AG09319 (cell line): ENCODE measurements at regions not wholly inside any gene's neighbourhood (a gene's known extent, or its start where the extent isn't known, plus 50 kb on each side); places are given as distances from the start of the nearest gene placed in this dataset.

ENCODE experiments used
- DNase-seq: peaks from one replicate; pipeline ENCODE4 v3.0.0-alpha.2; 2010; ENCODE audit warnings: low read depth; ENCODE audit errors: extremely low read depth
- CTCF ChIP-seq: IDR thresholded peaks from 2 replicates; pipeline ENCODE4 v1.5.1; 2011; ENCODE audit warnings: low read depth, mild to moderate bottlenecking, inconsistent platforms, low read length, moderate library complexity

- DNase-seq, result no peak
- TF ChIP-seq CTCF, result no peak
Measured at GRCh38 chr4:113826421-113826820, 64.9 kb upstream of the CAMK2D start.

GRCh38 chr4:113825272-113825671 is 63.7 kb upstream of the CAMK2D start:
- no peak for DNase-seq
- no peak for TF ChIP-seq CTCF

DNA sequence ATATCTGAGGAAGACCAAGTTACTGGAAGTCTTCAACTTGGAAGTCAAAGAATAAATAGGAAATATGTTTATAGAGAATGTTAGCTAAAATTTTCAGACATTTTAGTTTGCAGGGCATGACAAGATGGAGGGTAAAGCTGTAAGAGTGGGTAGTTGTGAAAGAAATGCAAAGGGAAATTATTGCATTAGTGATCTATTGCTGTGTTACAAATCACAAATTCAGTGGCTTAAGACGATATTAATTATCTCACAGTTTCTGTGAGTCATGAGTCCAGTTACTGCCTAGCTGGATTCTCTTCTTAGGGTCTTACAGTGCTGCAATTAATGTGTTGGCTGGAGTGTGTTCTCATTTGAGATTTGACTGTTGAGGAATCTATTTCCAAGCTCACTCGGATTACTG is 62.9 kb upstream of the CAMK2D start:
- TF ChIP-seq CTCF, result no peak
- DNase-seq, result no peak

DNA sequence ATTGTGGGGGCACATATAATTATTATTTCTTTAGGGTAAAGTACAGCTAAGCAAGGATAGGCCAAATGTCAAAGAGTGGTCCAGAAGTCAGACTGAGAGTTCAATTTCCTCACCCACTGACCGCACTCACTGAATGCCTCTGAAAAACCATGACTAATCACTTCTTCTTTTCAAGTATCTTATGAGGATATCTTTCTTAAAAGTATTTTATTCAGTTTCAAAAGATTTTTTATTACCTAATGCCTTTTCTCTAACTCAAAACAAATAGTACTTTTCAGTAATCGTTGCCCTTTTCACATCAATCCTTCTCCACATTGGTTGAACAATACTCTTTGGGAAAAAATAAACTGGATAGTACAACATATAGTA is 61.7 kb upstream of the CAMK2D start:
- no peak for TF ChIP-seq CTCF
- DNase-seq, result no peak

DNA sequence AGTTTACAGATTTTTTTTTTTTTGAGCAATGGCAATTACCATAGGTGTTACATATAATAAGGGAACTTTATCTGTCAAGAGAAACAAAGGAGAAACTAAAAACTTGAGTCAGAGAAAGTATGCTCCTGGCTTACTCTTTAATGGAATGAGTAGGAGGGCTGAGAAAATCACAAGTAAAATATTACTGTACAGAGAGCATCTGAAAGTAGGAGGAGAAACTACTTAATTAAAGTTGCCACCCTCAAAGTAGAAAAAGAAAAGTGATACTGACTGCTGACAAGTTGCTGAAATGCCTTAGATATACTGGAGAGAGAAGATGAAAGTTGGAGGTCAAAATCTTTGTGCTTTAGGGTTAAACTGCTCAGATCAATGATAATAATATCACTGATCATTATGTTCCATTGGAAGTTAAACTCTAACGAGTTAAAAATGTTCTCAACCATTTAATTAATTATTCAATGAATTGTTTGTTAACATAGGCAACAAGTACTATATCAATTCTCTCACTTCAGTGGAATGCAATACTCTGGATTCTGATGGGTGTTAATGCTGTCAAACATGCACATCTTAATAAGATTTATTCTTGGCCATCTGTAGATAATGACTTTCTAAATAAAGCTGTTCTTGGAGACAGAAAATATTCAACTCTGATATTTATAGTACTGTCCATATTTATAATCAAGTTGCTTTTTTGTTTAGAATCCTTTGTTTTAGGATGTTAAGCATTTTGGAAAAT is 61.2 kb upstream of the CAMK2D start:
- DNase-seq, result no peak
- no peak for TF ChIP-seq CTCF

DNA sequence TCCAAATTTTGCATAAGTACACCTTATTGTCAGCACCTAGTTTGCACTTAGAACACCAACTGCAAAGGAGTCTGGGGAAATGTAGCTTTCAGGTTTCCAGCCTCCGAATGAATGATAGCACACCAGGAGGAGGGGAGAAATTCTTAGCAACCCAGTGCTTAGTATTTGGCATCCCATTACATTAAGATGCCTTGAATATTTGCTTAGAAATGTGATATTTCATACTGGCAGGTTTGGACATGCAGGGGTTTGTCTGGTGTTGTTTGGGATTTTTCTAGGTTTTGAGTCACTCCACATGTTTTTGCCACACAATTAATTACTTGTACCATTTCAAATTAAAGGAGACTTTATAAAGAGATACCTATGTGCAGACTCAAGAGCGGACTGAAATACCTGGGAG is 60.3 kb upstream of the CAMK2D start:
- no peak for DNase-seq
- no peak for TF ChIP-seq CTCF

DNA sequence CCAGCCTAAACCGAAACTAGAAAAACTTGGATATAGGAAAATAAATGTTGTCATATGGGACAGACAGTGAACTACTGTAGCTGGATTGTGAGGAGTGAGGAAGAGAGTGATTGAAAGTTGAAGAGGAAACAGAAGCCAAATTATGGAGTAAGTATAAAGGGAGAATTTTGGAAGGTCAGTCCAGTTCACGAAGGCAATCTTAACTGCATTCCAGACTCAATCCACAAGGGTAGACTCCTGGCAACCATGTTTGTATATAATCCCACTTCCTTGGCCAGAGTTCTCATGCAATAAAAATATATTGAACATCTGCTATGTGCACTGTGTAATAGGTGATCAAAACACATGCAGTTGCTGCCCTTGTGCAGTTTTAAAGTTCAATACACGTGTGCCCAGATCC is 58.6 kb upstream of the CAMK2D start:
- DNase-seq, result no peak
- TF ChIP-seq CTCF, result no peak
